WTC11 (cell line): ENCODE measurements at regions not wholly inside any gene's neighbourhood (a gene's known extent, or its start where the extent isn't known, plus 50 kb on each side); places are given as distances from the start of the nearest gene placed in this dataset.

Experiments
- CREB1 ChIP-seq: sonication (generic); formaldehyde crosslinking; IDR thresholded peaks from 2 replicates; pipeline ENCODE4 v1.8.0; 2023; ENCODE audit warnings: mild to moderate bottlenecking, missing genetic modification reagents
- CTCF ChIP-seq: fragments of 200-600 bp; IDR thresholded peaks from 2 replicates; pipeline ENCODE4 v1.8.0; 2022; ENCODE audit warnings: antibody characterized with exemption
- E2F5 ChIP-seq: sonication (generic); formaldehyde crosslinking; IDR thresholded peaks from 2 replicates; pipeline ENCODE4 v1.8.1; 2022; ENCODE audit warnings: mild to moderate bottlenecking, moderate library complexity, missing genetic modification reagents
- TP53 ChIP-seq: sonication (generic); formaldehyde crosslinking; IDR thresholded peaks from 2 replicates; pipeline ENCODE4 v1.8.1; 2023; ENCODE audit warnings: mild to moderate bottlenecking, missing genetic modification reagents
- TF ChIP-seq, protein P1 (sequence below): sonication (generic); formaldehyde crosslinking; IDR thresholded peaks from 2 replicates; pipeline ENCODE4 v1.8.1; 2022; ENCODE audit warnings: low read depth, missing genetic modification reagents, borderline replicate concordance

DNA sequence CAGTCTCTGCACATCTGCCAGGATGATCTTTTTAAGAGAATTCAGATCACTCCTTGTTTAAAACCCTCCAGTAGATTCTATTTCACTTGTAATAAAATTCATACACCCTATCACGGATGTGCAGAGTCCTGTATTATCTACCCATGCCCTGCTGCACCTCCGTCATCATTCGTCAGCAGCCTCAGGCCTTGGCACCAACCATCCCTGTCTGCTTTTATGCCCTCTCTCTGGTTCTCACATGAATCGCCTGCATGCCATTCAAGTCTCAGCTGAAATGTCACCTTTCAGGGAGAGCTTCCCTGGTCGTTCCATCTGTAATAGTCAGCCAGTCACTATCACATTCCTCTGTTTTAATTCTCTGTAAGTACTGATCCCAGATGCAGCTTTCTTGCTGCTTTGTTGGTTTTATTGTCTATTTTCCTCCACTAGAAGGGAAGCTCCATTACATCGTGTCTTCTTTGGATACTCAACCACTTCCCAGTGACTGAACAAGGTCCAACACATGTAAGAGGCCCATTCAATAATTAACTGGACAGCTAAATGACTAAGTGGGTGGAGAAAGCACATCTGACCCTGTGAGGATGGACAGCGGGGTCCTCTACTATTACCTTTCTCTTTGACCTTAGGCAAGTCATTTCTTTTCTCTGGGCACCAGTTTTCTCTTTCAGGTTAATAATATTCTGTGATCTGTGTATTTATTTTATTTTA, 81.2 kb upstream of the GOT2 start:
- TF ChIP-seq CTCF (no peak), CREB1 (CRISPR knock-in tag) (no peak), E2F5 (CRISPR knock-in tag) (no peak), TP53 (CRISPR knock-in tag) (no peak)
- TF ChIP-seq, protein P1, sequence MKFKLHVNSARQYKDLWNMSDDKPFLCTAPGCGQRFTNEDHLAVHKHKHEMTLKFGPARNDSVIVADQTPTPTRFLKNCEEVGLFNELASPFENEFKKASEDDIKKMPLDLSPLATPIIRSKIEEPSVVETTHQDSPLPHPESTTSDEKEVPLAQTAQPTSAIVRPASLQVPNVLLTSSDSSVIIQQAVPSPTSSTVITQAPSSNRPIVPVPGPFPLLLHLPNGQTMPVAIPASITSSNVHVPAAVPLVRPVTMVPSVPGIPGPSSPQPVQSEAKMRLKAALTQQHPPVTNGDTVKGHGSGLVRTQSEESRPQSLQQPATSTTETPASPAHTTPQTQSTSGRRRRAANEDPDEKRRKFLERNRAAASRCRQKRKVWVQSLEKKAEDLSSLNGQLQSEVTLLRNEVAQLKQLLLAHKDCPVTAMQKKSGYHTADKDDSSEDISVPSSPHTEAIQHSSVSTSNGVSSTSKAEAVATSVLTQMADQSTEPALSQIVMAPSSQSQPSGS = no peak
